Caco-2 (cell line): ENCODE measurements at regions not wholly inside any gene's neighbourhood (a gene's known extent, or its start where the extent isn't known, plus 50 kb on each side); places are given as distances from the start of the nearest gene placed in this dataset.

Experiments
- BruUV-seq: library from RNA; stranded (reverse); fragments of 400-500 nt; replicated peaks from 2 replicates; lab custom pipeline; 2021; lab: Mats Ljungman, UMichigan
- CTCF ChIA-PET: fragments of 300-600 bp; sonication (Branson Sonifier 250); formaldehyde crosslinking; loops from one replicate; lab custom pipeline; 2022; ENCODE audit warnings: antibody characterized with exemption; lab: Charles Lee
- POLR2A ChIA-PET: fragments of 300-600 bp; sonication (Branson Sonifier 250); formaldehyde crosslinking; loops from one replicate; lab custom pipeline; 2022; ENCODE audit warnings: antibody characterized with exemption; lab: Charles Lee
- DNase-seq, 2 experiments: peaks; one replicate each; pipeline versions ENCODE4 v3.0.0 to v3.0.0-alpha.2; 2020 to 2022
- H3K27me3 ChIP-seq: replicated peaks from 2 replicates; pipeline ENCODE4 v1.6.0; 2011; ENCODE audit warnings: low read length; ENCODE audit not compliant: control insufficient read depth, insufficient read depth
- H3K36me3 ChIP-seq: 2 replicates; pipeline ENCODE4 v1.5.1; 2011; ENCODE audit warnings: low read length; ENCODE audit not compliant: control insufficient read depth, insufficient read depth
- H3K4me1 ChIP-seq: fragments of 250-450 bp; sonication (Bioruptor Pico); 2 replicates; pipeline ENCODE4 v1.5.1; 2020; ENCODE audit warnings: mild to moderate bottlenecking
- H3K4me3 ChIP-seq: 2 replicates; pipeline ENCODE4 v1.5.1; 2011; ENCODE audit warnings: low read depth, mild to moderate bottlenecking, control low read depth, low read length
- H3K9me3 ChIP-seq: fragments of 250-450 bp; sonication (Bioruptor Pico); 2 replicates; pipeline ENCODE4 v1.5.1; 2020; ENCODE audit warnings: mild to moderate bottlenecking, moderate library complexity
- H3K27ac Mint-ChIP-seq: one replicate; pipeline ENCODE4 v1.8.0; 2022; ENCODE audit warnings: mixed read lengths; ENCODE audit not compliant: unreplicated experiment
- H3K27me3 Mint-ChIP-seq: one replicate; pipeline ENCODE4 v1.8.0; 2022; ENCODE audit warnings: mixed read lengths; ENCODE audit not compliant: insufficient read depth, unreplicated experiment
- H3K36me3 Mint-ChIP-seq: one replicate; pipeline ENCODE4 v1.8.0; 2022; ENCODE audit warnings: mild to moderate bottlenecking, mixed read lengths; ENCODE audit not compliant: insufficient read depth, unreplicated experiment
- H3K4me1 Mint-ChIP-seq: one replicate; pipeline ENCODE4 v1.8.0; 2022; ENCODE audit warnings: low read depth, mixed read lengths; ENCODE audit not compliant: unreplicated experiment
- H3K4me3 Mint-ChIP-seq: one replicate; pipeline ENCODE4 v1.8.0; 2022; ENCODE audit warnings: mild to moderate bottlenecking, moderate library complexity, mixed read lengths; ENCODE audit not compliant: unreplicated experiment
- H3K9me3 Mint-ChIP-seq: one replicate; pipeline ENCODE4 v1.8.0; 2022; ENCODE audit warnings: mixed read lengths; ENCODE audit not compliant: unreplicated experiment
- CTCF ChIP-seq, 2 experiments: fragments of 200-600 bp in 1 of 2; IDR thresholded peaks; 1 replicate in 1 of 2; 2 replicates in 1 of 2; pipeline versions ENCODE4 v1.5.1 to v1.8.0; 2011 to 2022; ENCODE audit warnings: antibody characterized with exemption in 1 of 2, control low read depth in 1 of 2, inconsistent platforms in 1 of 2, low read depth in 1 of 2, low read length in 1 of 2, mild to moderate bottlenecking in 1 of 2, moderate library complexity in 1 of 2; ENCODE audit not compliant: insufficient read depth in 1 of 2, severe bottlenecking in 1 of 2, unreplicated experiment in 1 of 2
- intact Hi-C: fragments of 100-400 bp; cut with micrococcal nuclease; formaldehyde crosslinking; loops from one replicate; pipeline ENCODE4 v1.10.0; 2022; ENCODE audit not compliant: unreplicated experiment

- BruUV-seq = no TSS peak
- Histone ChIP-seq H3K36me3 (no peaks in the 10 kb centered on the region), H3K4me3 (no peak overlapping the region), H3K9me3 (no peaks in the 10 kb centered on the region), H3K4me1 (0 out of 2 replicates have a peak, but pooled peaks cover 2% of the 10 kb centered on the region), H3K27me3 (no peaks in the 10 kb centered on the region)
- H3K4me1 Mint-ChIP-seq = peaks cover 14% of the 10 kb centered on the region
- no peaks in the 10 kb centered on the region for H3K9me3 Mint-ChIP-seq
- no peak overlapping the region for H3K4me3 Mint-ChIP-seq
- H3K27ac Mint-ChIP-seq = no peak overlapping the region
- no peak for TF ChIP-seq CTCF (IDR thresholded peaks at IDR 0.05; ENCODE audit: insufficient read depth in 1 of 2, low read depth in 1 of 2, low read length in 1 of 2, severe bottlenecking in 1 of 2, unreplicated experiment in 1 of 2)
- CTCF ChIA-PET = no interaction called here
- no peak for DNase-seq
- POLR2A ChIA-PET = no interaction called here
- intact Hi-C loops = no loop called here
- no peaks in the 10 kb centered on the region for H3K27me3 Mint-ChIP-seq
- no peaks in the 10 kb centered on the region for H3K36me3 Mint-ChIP-seq
Observed at GRCh38 chr18:73791081-73791480, 356.6 kb downstream of the FBXO15 start.

- TF ChIP-seq CTCF (IDR thresholded peaks at IDR 0.05; ENCODE audit: insufficient read depth in 1 of 2, low read depth in 1 of 2, low read length in 1 of 2, severe bottlenecking in 1 of 2, unreplicated experiment in 1 of 2) = no peak
- POLR2A ChIA-PET = no interaction called here
- H3K9me3 Mint-ChIP-seq = no peaks in the 10 kb centered on the region
- BruUV-seq = no TSS peak
- no peak overlapping the region for H3K4me3 Mint-ChIP-seq
- no peak for DNase-seq
- Histone ChIP-seq H3K9me3 (no peaks in the 10 kb centered on the region), H3K4me3 (no peak overlapping the region), H3K4me1 (0 out of 2 replicates have a peak, but pooled peaks cover 2% of the 10 kb centered on the region), H3K36me3 (no peaks in the 10 kb centered on the region), H3K27me3 (no peaks in the 10 kb centered on the region)
- intact Hi-C loops = no loop called here
- H3K4me1 Mint-ChIP-seq = peaks cover 14% of the 10 kb centered on the region
- no peak overlapping the region for H3K27ac Mint-ChIP-seq
- CTCF ChIA-PET = no interaction called here
- H3K27me3 Mint-ChIP-seq = no peaks in the 10 kb centered on the region
- H3K36me3 Mint-ChIP-seq = no peaks in the 10 kb centered on the region
Observed at GRCh38 chr18:73790587-73790986, 357.0 kb downstream of the FBXO15 start.

- CTCF ChIA-PET = no interaction called here
- H3K36me3 Mint-ChIP-seq = no peaks in the 10 kb centered on the region
- no peak for DNase-seq
- Histone ChIP-seq H3K36me3 (no peaks in the 10 kb centered on the region), H3K9me3 (no peaks in the 10 kb centered on the region), H3K4me3 (no peak overlapping the region), H3K27me3 (no peaks in the 10 kb centered on the region), H3K4me1 (no peaks in the 10 kb centered on the region)
- H3K4me3 Mint-ChIP-seq = no peak overlapping the region
- POLR2A ChIA-PET = no interaction called here
- no peak overlapping the region for H3K27ac Mint-ChIP-seq
- peaks cover 2% of the 10 kb centered on the region for H3K4me1 Mint-ChIP-seq
- intact Hi-C loops = no loop called here
- no peaks in the 10 kb centered on the region for H3K27me3 Mint-ChIP-seq
- TF ChIP-seq CTCF (IDR thresholded peaks at IDR 0.05; ENCODE audit: insufficient read depth in 1 of 2, low read depth in 1 of 2, low read length in 1 of 2, severe bottlenecking in 1 of 2, unreplicated experiment in 1 of 2) = no peak
- H3K9me3 Mint-ChIP-seq = no peaks in the 10 kb centered on the region
- no TSS peak for BruUV-seq
Observed at GRCh38 chr18:73787316-73787715, 360.3 kb downstream of the FBXO15 start.
